ENCODE measurements at regions not wholly inside any gene's neighbourhood (a gene's known extent, or its start where the extent isn't known, plus 50 kb on each side); places are given as distances from the start of the nearest gene placed in this dataset.
"Not testable (repeated sequence)": the region's sequence is repeated elsewhere in the genome, so short reads cannot be mapped to it uniquely, and the experiment has no call there.

DNA sequence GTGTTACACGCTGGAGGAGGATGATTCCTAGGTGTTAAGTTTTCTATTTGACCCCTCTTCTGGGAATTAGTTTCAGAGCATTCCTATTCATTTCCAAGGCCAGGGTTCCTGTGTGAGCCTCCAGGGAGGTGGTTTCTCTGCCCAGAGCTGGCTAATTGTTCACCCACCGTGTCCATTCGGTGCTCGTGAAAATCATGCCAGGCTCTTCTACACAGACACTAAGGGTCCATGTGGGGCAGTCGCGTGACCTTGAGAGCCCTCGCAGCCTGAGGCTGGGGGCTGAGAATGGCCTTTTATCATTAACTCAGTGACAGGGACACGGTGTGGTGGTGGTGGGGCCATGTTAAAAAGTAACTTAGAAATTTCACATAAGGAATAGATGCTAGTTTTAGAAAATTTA, 83.7 kb downstream of the EMX2 start:
- DNase-seq, result no peak
- Histone ChIP-seq H3K4me1 (no peaks in the 10 kb centered on the region), H3K36me3 (no peaks in the 10 kb centered on the region), H3K27ac (no peak overlapping the region), H3K27me3 (no peaks in the 10 kb centered on the region), H3K9me3 (no peaks in the 10 kb centered on the region), H3K9ac (ENCODE audit: low read depth in 2 of 2, low read length in 2 of 2) (no peak overlapping the region), H3K4me3 (no peak overlapping the region)
- TF ChIP-seq, protein P1, sequence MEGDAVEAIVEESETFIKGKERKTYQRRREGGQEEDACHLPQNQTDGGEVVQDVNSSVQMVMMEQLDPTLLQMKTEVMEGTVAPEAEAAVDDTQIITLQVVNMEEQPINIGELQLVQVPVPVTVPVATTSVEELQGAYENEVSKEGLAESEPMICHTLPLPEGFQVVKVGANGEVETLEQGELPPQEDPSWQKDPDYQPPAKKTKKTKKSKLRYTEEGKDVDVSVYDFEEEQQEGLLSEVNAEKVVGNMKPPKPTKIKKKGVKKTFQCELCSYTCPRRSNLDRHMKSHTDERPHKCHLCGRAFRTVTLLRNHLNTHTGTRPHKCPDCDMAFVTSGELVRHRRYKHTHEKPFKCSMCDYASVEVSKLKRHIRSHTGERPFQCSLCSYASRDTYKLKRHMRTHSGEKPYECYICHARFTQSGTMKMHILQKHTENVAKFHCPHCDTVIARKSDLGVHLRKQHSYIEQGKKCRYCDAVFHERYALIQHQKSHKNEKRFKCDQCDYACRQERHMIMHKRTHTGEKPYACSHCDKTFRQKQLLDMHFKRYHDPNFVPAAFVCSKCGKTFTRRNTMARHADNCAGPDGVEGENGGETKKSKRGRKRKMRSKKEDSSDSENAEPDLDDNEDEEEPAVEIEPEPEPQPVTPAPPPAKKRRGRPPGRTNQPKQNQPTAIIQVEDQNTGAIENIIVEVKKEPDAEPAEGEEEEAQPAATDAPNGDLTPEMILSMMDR (IDR thresholded peaks at IDR 0.05), result no peak
- intact Hi-C loops (cut with DNase I), result no loop called here

DNA sequence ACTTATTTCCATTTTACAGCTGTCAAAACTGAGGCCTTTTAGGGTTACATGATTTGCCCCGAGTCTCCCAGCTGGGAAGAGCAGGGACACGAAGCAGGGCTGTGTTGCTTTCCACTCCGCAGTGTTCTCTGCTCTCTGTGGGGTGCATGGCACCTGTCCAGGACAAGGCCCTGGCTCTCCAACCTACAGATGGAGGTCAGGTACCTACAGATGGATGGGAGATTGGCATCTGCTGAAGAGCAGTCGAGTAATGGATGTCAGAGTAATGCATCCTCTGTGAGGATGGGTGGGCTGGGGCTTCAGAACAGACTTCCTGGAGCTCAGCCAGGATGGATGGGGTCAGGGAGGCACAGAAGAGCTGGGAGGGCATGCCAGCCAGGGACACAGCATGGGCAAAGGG, 85.0 kb downstream of the EMX2 start:
- Histone ChIP-seq H3K27ac (no peak overlapping the region), H3K9ac (ENCODE audit: low read depth in 2 of 2, low read length in 2 of 2) (no peak overlapping the region), H3K36me3 (no peaks in the 10 kb centered on the region), H3K4me1 (no peaks in the 10 kb centered on the region), H3K4me3 (no peak overlapping the region), H3K27me3 (no peaks in the 10 kb centered on the region), H3K9me3 (no peaks in the 10 kb centered on the region)
- intact Hi-C loops (cut with DNase I), result no loop called here
- TF ChIP-seq, protein P1 (IDR thresholded peaks at IDR 0.05), result no peak
- no peak for DNase-seq

DNA sequence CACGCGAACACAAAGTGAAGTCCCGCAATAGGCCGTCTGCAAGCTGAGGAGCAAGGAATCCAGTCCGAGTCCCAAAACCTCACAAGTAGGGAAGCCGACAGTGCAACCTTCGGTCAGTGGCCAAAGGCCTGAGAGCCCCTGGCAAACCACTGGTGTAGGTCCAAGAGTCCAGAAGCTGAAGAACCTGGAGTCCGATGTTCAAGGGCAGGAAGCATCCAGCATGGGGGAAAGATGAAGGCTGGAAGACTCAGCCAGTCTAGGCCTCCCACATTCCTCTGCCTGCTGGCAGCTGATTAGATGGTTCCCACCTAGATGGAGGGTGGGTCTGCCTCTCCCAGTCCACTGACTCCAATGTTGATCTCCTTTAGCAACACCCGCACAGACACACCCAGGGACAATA, 87.2 kb downstream of the EMX2 start:
- H3K9ac ChIP-seq (ENCODE audit: low read depth in 2 of 2, low read length in 2 of 2); H3K4me1 ChIP-seq; H3K27me3 ChIP-seq; H3K9me3 ChIP-seq; intact Hi-C loops (cut with DNase I); DNase-seq; H3K27ac ChIP-seq; H3K36me3 ChIP-seq; H3K4me3 ChIP-seq: not testable (repeated sequence)

DNA sequence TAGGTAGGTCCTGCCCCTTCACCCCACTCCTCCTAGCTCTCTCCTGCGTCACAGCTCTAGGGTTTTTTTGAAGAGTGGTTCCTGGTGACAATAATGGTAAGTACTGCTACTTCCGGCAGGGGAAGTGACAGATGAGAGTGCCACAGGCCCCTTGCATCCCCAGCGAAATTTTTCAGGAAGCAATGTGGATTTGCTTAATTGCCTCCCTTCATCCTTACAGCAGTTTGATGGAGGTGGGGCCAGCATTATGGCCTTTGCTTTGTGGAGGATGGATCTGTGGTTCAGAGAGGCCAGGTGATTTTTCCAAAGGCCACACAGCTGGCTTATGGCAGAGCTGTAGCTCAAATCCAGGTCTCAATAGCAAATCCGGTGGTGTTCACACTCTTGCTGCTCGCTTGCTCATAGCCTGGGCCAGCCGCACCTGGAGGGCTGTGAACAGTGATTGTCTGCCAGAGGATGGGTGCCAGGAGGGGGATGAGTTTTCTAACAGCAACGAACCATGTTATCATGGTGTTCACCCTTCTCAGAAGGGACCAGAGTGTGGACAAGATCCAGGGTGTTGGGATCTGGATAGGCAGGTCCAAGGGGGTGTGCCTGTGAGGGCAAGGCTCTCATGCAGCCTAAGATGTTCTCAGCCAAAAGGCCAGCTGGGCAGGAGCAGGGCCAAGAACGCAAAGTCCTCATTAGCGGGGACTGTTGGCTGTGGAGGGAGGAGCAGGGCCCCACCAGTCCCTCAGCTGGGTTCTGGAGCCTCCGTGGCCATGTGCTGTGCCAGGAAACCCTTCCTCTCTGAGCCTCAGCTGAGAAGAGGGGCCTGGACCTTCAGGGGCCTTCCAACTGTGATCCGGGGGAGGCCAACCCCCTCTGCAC, 89.0 kb downstream of the EMX2 start:
- Histone ChIP-seq H3K27me3 (no peaks in the 10 kb centered on the region), H3K9me3 (no peaks in the 10 kb centered on the region), H3K9ac (ENCODE audit: low read depth in 2 of 2, low read length in 2 of 2) (no peak overlapping the region), H3K4me3 (no peak overlapping the region), H3K36me3 (no peaks in the 10 kb centered on the region), H3K27ac (no peak overlapping the region), H3K4me1 (no peaks in the 10 kb centered on the region)
- intact Hi-C loops (cut with DNase I), result no loop called here
- DNase-seq, result no peak
- TF ChIP-seq, protein P1 (IDR thresholded peaks at IDR 0.05), result no peak

DNA sequence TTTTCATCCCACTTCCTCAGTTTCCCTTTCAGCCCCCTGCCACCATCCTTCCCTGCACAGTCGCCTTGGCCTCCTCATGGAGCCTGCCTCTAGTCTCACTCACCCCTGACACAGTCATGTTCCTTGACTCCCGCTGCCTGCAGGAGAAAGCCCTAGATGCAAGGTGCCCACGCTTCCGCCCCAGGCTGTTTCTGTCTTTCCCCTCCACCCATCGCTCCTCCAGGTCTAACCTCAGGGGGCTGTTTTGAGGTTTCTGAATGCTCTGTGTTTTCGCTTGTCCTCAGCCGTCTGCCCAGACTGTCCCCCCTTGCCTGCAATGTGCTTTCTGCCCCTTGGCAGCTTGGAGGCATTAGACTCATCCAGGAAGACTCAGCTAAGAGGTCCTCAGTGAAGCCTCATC, 89.9 kb downstream of the EMX2 start:
- TF ChIP-seq, protein P1 (IDR thresholded peaks at IDR 0.05), result no peak

DNA sequence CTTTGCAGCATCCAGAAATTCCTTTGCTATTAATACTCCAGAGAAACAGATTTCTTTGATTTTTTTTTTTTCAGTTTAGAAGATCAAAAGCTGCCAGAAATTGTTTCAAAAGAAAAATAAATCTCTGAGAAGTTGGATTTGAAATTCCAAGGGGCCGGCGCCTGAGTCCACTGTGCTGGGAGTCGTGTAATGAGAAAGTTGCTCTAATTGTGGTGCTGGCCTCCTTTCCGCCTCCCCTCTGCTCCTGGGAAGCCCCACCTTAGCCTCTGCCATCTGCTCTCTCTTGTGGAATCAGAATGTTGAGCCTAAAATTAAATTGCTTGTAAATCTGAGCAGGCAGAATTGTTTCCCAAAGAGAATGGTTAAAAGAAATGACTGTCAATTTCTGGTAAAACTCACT, 93.3 kb downstream of the EMX2 start:
- no peak overlapping the region for H3K4me3 ChIP-seq
- DNase-seq, result no peak
- intact Hi-C loops (cut with DNase I), result no loop called here
- no peak overlapping the region for H3K9ac ChIP-seq (ENCODE audit: low read depth in 2 of 2, low read length in 2 of 2)
- H3K4me1 ChIP-seq, result no peaks in the 10 kb centered on the region
- H3K27ac ChIP-seq, result no peak overlapping the region
- TF ChIP-seq, protein P1 (IDR thresholded peaks at IDR 0.05), result no peak
- H3K9me3 ChIP-seq, result no peaks in the 10 kb centered on the region
- H3K36me3 ChIP-seq, result no peaks in the 10 kb centered on the region
- no peaks in the 10 kb centered on the region for H3K27me3 ChIP-seq

More for the DNA sequence above, 89.9 kb downstream of the EMX2 start:
- Histone ChIP-seq H3K27ac (no peak overlapping the region), H3K4me1 (no peaks in the 10 kb centered on the region), H3K27me3 (no peaks in the 10 kb centered on the region), H3K9me3 (no peaks in the 10 kb centered on the region), H3K9ac (ENCODE audit: low read depth in 2 of 2, low read length in 2 of 2) (no peak overlapping the region), H3K4me3 (no peak overlapping the region), H3K36me3 (no peaks in the 10 kb centered on the region)
- DNase-seq, result no peak
- intact Hi-C loops (cut with DNase I), result no loop called here

Data from colonic mucosa (tissue), 4 donors.